ENCODE measurements at regions not wholly inside any gene's neighbourhood (a gene's known extent, or its start where the extent isn't known, plus 50 kb on each side); places are given as distances from the start of the nearest gene placed in this dataset.
"Not testable (repeated sequence)": the region's sequence is repeated elsewhere in the genome, so short reads cannot be mapped to it uniquely, and the experiment has no call there.

- not testable (repeated sequence) for TF ChIP-seq CTCF, POLR2A (IDR thresholded peaks at IDR 0.05)
Observed at GRCh38 chr16:15205939-15206338, 111.9 kb upstream of the RRN3 start.
